ENCODE measurements at regions not wholly inside any gene's neighbourhood (a gene's known extent, or its start where the extent isn't known, plus 50 kb on each side); places are given as distances from the start of the nearest gene placed in this dataset.

- ATAC-seq (ENCODE audit: low read depth) (no peak), DNase-seq (ENCODE audit: low spot score in 2 of 2) (no peak)
- Mint-ChIP-seq H3K36me3 (peaks cover 2% of the 10 kb centered on the region), H3K4me1 (no peaks in the 10 kb centered on the region), H3K27ac (no peak overlapping the region), H3K27me3 (no peaks in the 10 kb centered on the region), H3K4me3 (no peak overlapping the region), H3K9me3 (peaks cover 14% of the 10 kb centered on the region)
Measured at GRCh38 chr2:150581717-150582472, 94.4 kb upstream of the RND3 start.

GRCh38 chr2:150578481-150578880 lies 91.0 kb upstream of the RND3 start:
- ATAC-seq (ENCODE audit: low read depth) = no peak
- H3K27ac Mint-ChIP-seq = no peak overlapping the region
- no peak for DNase-seq (ENCODE audit: low spot score in 2 of 2)
- H3K27me3 Mint-ChIP-seq = no peaks in the 10 kb centered on the region
- H3K4me1 Mint-ChIP-seq = no peaks in the 10 kb centered on the region
- H3K36me3 Mint-ChIP-seq = peaks cover 2% of the 10 kb centered on the region
- H3K4me3 Mint-ChIP-seq = no peak overlapping the region
- H3K9me3 Mint-ChIP-seq = peaks cover 14% of the 10 kb centered on the region

- no peak overlapping the region for H3K4me3 Mint-ChIP-seq
- ATAC-seq (ENCODE audit: low read depth) (no peak), DNase-seq (ENCODE audit: low spot score in 2 of 2) (no peak)
- peaks cover 2% of the 10 kb centered on the region for H3K36me3 Mint-ChIP-seq
- no peak overlapping the region for H3K27ac Mint-ChIP-seq
- H3K9me3 Mint-ChIP-seq = peaks cover 14% of the 10 kb centered on the region
- no peaks in the 10 kb centered on the region for H3K27me3 Mint-ChIP-seq
- no peaks in the 10 kb centered on the region for H3K4me1 Mint-ChIP-seq
Measured at GRCh38 chr2:150575861-150576260, 88.4 kb upstream of the RND3 start.

- Mint-ChIP-seq H3K27me3 (no peaks in the 10 kb centered on the region), H3K27ac (no peak overlapping the region), H3K9me3 (peaks cover 7% of the 10 kb centered on the region), H3K36me3 (no peaks in the 10 kb centered on the region), H3K4me1 (no peaks in the 10 kb centered on the region), H3K4me3 (no peak overlapping the region)
- no peak for DNase-seq (ENCODE audit: low spot score in 2 of 2)
- ATAC-seq (ENCODE audit: low read depth) = no peak
Measured at GRCh38 chr2:150572961-150573395, 85.5 kb upstream of the RND3 start.

GRCh38 chr2:150572194-150572766 lies 84.8 kb upstream of the RND3 start:
- no peaks in the 10 kb centered on the region for H3K36me3 Mint-ChIP-seq
- ATAC-seq (ENCODE audit: low read depth) (no peak), DNase-seq (ENCODE audit: low spot score in 2 of 2) (no peak)
- peaks cover 1% of the 10 kb centered on the region for H3K9me3 Mint-ChIP-seq
- no peaks in the 10 kb centered on the region for H3K27me3 Mint-ChIP-seq
- H3K27ac Mint-ChIP-seq = no peak overlapping the region
- H3K4me1 Mint-ChIP-seq = no peaks in the 10 kb centered on the region
- no peak overlapping the region for H3K4me3 Mint-ChIP-seq

GRCh38 chr2:150571121-150571520 lies 83.7 kb upstream of the RND3 start:
- H3K4me3 Mint-ChIP-seq = no peak overlapping the region
- H3K27ac Mint-ChIP-seq = no peak overlapping the region
- no peak for ATAC-seq (ENCODE audit: low read depth)
- H3K27me3 Mint-ChIP-seq = no peaks in the 10 kb centered on the region
- H3K36me3 Mint-ChIP-seq = no peaks in the 10 kb centered on the region
- peaks cover 1% of the 10 kb centered on the region for H3K9me3 Mint-ChIP-seq
- no peaks in the 10 kb centered on the region for H3K4me1 Mint-ChIP-seq
- no peak for DNase-seq (ENCODE audit: low spot score in 2 of 2)

- ATAC-seq (ENCODE audit: low read depth) (no peak), DNase-seq (ENCODE audit: low spot score in 2 of 2) (no peak)
- Mint-ChIP-seq H3K9me3 (peaks cover 1% of the 10 kb centered on the region), H3K27ac (no peak overlapping the region), H3K36me3 (no peaks in the 10 kb centered on the region), H3K4me3 (no peak overlapping the region), H3K4me1 (no peaks in the 10 kb centered on the region), H3K27me3 (no peaks in the 10 kb centered on the region)
Measured at GRCh38 chr2:150570712-150571111, 83.2 kb upstream of the RND3 start.

- no peak overlapping the region for H3K4me3 Mint-ChIP-seq
- H3K27ac Mint-ChIP-seq = no peak overlapping the region
- H3K9me3 Mint-ChIP-seq = peaks cover 1% of the 10 kb centered on the region
- H3K4me1 Mint-ChIP-seq = no peaks in the 10 kb centered on the region
- H3K36me3 Mint-ChIP-seq = no peaks in the 10 kb centered on the region
- DNase-seq (ENCODE audit: low spot score in 2 of 2) (no peak), ATAC-seq (ENCODE audit: low read depth) (no peak)
- H3K27me3 Mint-ChIP-seq = no peaks in the 10 kb centered on the region
Measured at GRCh38 chr2:150569761-150570160, 82.3 kb upstream of the RND3 start.

GRCh38 chr2:150567771-150568301 lies 80.4 kb upstream of the RND3 start:
- Mint-ChIP-seq H3K9me3 (no peaks in the 10 kb centered on the region), H3K27me3 (no peaks in the 10 kb centered on the region), H3K4me1 (no peaks in the 10 kb centered on the region), H3K36me3 (no peaks in the 10 kb centered on the region), H3K4me3 (no peak overlapping the region), H3K27ac (no peak overlapping the region)
- DNase-seq (ENCODE audit: low spot score in 2 of 2) (no peak), ATAC-seq (ENCODE audit: low read depth) (no peak)

GRCh38 chr2:150566289-150566688 lies 78.8 kb upstream of the RND3 start:
- no peak overlapping the region for H3K27ac Mint-ChIP-seq
- no peaks in the 10 kb centered on the region for H3K4me1 Mint-ChIP-seq
- H3K9me3 Mint-ChIP-seq = no peaks in the 10 kb centered on the region
- ATAC-seq (ENCODE audit: low read depth) (no peak), DNase-seq (ENCODE audit: low spot score in 2 of 2) (no peak)
- H3K36me3 Mint-ChIP-seq = no peaks in the 10 kb centered on the region
- H3K4me3 Mint-ChIP-seq = no peak overlapping the region
- no peaks in the 10 kb centered on the region for H3K27me3 Mint-ChIP-seq

GRCh38 chr2:150561076-150561475 lies 73.6 kb upstream of the RND3 start:
- no peak overlapping the region for H3K4me3 Mint-ChIP-seq
- no peak for ATAC-seq (ENCODE audit: low read depth)
- H3K9me3 Mint-ChIP-seq = peaks cover 1% of the 10 kb centered on the region

GRCh38 chr2:150557020-150557600 lies 69.6 kb upstream of the RND3 start:
- no peaks in the 10 kb centered on the region for H3K36me3 Mint-ChIP-seq
- H3K4me3 Mint-ChIP-seq = no peak overlapping the region
- no peaks in the 10 kb centered on the region for H3K4me1 Mint-ChIP-seq
- H3K27me3 Mint-ChIP-seq = no peaks in the 10 kb centered on the region
- no peak overlapping the region for H3K27ac Mint-ChIP-seq
- ATAC-seq (ENCODE audit: low read depth) (no peak), DNase-seq (ENCODE audit: low spot score in 2 of 2) (no peak)
- peaks cover 1% of the 10 kb centered on the region for H3K9me3 Mint-ChIP-seq

More at GRCh38 chr2:150561076-150561475, 73.6 kb upstream of the RND3 start:
- Mint-ChIP-seq H3K4me1 (no peaks in the 10 kb centered on the region), H3K27me3 (no peaks in the 10 kb centered on the region), H3K27ac (no peak overlapping the region), H3K36me3 (no peaks in the 10 kb centered on the region)
- DNase-seq (ENCODE audit: low spot score in 2 of 2) = no peak

- Mint-ChIP-seq H3K4me1 (no peaks in the 10 kb centered on the region), H3K36me3 (no peaks in the 10 kb centered on the region), H3K4me3 (no peak overlapping the region), H3K27me3 (no peaks in the 10 kb centered on the region), H3K27ac (no peak overlapping the region), H3K9me3 (peaks cover 1% of the 10 kb centered on the region)
- DNase-seq (ENCODE audit: low spot score in 2 of 2) = no peak
- no peak for ATAC-seq (ENCODE audit: low read depth)
Measured at GRCh38 chr2:150555611-150556356, 68.3 kb upstream of the RND3 start.

GRCh38 chr2:150554046-150554445 lies 66.6 kb upstream of the RND3 start:
- no peak overlapping the region for H3K27ac Mint-ChIP-seq
- no peaks in the 10 kb centered on the region for H3K4me1 Mint-ChIP-seq
- no peak overlapping the region for H3K4me3 Mint-ChIP-seq
- peaks cover 1% of the 10 kb centered on the region for H3K9me3 Mint-ChIP-seq
- ATAC-seq (ENCODE audit: low read depth) (no peak), DNase-seq (ENCODE audit: low spot score in 2 of 2) (no peak)
- no peaks in the 10 kb centered on the region for H3K27me3 Mint-ChIP-seq
- no peaks in the 10 kb centered on the region for H3K36me3 Mint-ChIP-seq

Measured in memory B cell (primary cell).